ENCODE measurements at regions not wholly inside any gene's neighbourhood (a gene's known extent, or its start where the extent isn't known, plus 50 kb on each side); places are given as distances from the start of the nearest gene placed in this dataset.
A peak's percentile ranks its signal among the peaks of the same experiment; 100 is the strongest.
"Not testable (repeated sequence)": the region's sequence is repeated elsewhere in the genome, so short reads cannot be mapped to it uniquely, and the experiment has no call there.

DNA sequence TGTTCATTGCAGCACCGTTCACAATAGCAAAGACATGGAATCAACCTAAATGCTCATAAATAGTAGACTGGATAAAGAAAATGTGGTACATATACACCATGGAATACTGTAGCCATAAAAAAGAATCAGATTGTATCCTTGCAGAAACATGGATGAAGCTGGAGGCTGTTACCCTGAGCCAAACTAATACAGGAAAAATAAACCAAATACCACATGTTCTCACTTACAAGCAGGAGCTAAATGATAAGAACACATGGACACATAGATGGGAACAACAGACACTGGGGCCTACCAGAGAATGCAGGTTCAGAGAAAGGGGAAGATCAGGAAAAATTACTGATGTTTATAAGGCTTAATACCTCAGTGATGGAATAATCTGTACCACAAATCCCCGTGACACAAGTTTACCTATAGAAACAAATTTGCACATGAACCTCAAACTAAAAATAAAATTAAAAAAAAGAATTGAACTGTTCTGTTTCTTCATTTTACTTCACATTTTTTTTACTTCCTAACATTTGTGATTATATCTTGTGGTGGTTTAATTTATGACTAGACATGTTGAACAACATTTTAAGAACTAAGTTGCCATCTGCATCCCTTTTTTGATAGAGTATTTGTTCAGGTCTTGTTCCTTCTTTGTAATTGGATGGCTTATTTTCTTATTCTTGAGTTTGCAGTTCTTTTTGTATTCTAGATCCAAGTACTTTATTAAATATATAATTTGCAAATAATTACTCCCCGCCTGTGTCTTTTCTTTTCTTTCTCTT is 835.2 kb downstream of the FSCB start:
- DNase-seq: no peak

DNA sequence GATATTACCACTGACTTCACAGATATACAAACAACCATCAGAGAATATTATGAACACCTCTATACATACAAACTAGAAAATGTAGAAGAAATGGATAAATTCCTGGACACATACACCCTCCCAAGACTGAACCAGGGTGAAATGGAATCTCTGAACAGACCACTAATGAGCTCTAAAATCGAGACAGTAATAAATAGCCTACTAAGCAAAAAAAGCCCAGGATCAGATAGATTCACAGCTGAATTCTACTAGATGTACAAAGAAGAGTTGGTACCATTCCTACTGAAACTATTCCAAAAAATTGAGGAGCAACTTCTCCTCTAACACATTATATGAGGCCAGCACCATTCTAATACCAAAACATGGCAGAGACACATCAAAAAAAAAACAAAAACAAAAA is 837.7 kb downstream of the FSCB start:
- DNase-seq: no peak

DNA sequence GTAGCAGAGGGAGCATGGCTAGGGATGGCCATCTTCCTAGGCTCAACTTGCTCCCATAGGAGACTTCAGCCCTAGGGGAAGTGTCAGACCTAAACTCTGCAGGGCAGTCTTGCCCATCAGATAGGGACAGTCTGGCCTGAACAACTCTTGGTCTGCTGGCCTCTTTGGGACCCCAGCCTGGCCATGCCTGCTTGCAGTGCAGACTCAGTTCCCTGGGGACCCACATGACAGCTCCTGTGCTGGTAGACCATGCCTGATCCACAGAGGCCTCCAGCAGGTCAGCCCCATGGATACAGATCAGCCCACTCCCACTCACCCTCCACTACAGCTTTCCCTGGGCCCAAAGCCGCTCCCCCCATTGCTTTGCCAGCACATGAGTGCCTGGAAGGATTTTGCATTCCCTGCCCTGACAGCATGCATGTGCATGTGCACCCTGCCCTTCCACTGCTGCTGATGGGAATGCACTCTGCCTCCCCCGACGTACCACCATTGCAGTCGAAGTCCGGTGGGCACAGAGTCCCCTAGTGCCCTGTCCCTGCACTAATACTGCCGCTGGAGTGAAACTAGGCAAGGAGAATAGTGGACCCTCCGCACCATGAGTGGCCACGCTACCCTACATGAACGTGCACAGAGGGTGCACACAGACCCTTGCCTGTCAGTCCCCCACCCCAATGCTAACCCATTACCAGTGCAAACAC is 841.4 kb downstream of the FSCB start:
- no peak for DNase-seq

DNA sequence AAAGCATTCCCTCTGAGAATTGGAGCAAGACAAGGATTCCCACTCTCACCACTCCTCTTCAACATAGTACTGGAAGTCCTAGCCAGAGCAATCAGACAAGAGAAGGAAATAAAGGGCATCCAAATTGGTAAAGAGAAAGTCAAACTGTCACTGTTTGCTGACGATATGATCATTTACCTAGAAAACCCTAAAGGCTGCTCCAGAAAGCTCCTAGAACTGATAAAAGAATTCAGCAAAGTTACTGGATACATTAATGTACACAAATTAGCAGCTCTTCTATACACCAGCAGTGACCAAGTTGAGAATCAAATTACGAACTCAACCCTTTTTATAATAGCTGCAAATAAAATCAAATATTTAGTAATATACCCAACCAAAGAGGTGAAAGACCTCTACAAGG is 851.9 kb downstream of the FSCB start:
- not testable (repeated sequence) for DNase-seq

DNA sequence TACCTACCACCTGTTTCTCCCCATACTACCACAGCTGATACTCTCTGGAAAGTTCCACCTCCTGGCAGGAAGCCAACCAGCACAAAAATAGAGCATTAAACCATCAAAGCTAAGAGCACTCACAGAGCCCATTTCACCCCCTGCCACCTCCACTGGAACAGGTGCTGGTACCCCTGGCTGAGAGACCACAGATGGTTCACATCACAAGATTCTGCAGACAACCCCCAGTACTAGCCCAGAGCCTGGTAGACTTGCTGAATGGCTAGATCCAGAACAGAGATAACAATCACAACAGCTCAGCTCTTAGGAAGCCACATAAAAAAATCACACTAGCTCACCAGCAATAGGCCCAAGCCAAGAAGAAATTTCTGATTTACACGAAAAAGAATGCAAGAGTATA is 855.2 kb downstream of the FSCB start:
- no peak for DNase-seq

DNA sequence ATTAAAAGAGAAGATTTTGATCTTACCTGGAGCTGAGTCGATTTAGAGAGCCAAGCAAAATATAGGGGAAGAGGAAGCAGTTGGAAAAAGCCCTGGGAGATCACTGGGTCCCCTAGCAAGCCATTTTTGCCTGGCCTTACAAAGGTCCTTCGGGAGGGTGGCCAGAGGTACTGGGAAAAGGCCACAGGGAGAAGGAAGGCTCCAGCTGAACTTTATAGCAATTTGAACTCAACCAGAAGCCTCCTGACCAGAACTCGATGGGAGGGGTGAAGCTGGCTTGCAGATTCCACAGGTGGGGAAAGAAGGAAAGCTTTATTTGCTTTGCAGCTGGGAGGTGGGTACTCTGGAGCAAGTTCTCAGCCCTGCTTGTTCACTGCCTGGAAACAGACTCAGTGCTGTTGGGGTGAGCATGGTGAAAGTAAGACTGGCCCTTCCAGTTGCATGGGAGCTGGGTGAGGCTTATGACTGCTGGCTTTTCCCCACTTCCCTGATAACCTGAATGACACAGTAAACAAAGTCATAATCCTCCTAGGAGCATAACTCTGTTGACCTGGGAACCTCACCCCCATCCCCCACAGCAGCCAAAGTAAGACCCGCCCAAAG is 855.8 kb downstream of the FSCB start:
- DNase-seq: no peak

DNA sequence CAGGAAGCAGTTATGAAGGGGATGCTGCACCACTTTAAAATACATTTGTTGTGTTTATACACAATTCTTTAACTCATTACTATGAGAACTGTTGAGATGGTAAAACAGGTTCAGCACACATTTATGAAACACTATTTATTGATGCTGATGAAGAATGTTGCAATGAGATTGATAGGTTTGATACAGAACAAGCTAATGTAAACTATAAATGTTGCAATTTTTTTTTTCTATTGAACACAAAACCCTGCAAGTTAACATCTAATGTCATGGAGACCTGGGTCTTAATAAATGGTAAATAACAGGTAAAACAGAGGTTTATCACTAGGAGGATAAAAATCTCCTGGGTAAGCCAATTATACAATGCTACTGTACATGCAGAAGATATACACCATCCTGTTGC is 857.6 kb downstream of the FSCB start:
- DNase-seq: no peak

DNA sequence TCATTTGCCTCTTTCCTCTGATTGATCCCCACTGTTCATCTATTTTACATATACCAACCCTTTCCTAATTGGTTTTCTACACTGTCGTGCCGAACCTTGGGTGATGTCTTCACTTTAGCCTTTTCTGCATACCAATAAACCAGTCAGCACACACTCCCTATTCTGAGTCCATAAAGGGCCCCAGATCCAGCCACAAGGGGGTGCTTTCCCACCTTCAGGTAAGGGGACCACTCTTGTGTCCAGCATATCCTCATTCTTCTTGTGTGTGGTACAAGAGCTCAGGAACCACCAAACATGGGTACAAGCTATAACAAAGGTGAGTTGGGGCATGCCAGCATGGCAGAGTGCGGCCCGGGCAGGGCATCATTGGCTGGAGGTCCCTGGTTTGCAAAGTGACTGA is 859.8 kb downstream of the FSCB start:
- DNase-seq: no peak

DNA sequence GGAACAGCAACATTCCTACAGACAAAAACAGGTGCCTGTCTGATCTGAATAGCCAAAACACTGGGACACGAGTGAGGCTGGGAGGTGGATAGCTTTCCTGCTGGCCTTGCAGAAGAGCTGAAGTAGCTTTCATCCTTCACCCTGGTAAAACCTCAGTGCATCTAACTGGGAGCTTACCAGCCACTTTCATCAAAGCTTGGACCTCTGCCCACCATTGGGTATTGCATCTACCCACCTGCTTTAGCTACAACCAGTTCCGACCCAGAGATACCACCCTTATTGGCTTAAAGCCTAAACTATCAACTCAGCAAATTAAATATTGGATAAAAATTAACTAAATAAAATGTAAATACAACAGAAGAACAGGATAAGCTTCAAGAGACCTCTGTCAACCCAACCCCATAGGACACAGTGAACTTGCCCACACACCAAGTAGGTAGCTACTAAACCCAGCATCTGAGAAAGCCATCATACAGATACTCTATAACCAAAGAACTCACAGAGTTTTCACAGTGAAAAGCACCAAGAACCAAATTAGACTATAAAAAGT is 866.3 kb downstream of the FSCB start:
- DNase-seq: no peak

DNA sequence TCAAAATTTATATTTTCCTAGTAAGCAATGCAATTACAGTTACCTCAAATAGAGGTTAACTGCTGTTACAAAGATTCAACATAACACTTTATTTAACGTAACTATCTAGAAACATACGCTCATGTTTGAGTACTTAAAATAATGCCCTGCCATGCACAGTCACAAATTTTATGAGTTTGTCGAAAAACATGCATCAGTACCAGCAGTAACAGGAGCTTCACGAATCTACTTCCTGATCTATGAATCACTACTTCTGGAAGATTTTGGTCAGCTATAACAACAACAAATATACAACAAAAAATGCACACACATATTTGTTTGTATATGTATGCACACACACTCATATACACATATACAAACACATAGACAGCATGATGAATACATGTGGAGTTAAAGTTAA is 881.8 kb downstream of the FSCB start:
- no peak for DNase-seq

DNA sequence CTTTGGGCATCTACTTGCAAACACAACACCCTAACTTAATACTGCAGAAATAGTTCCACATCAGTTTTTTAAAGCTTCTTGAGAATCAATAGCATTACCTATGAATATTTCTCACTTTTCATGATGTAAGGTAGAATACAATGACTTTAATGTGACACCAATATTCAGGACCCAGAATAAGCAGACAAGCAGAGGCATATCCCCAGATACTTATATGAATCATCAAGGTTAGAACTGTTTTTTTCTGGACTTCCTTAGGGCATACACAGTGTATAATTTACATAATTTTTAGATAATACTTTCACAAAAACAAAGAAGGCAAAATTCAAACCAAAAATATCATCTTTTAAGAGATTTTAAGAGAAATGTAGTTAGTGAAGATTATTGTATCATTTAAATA is 885.8 kb downstream of the FSCB start:
- DNase-seq: no peak

DNA sequence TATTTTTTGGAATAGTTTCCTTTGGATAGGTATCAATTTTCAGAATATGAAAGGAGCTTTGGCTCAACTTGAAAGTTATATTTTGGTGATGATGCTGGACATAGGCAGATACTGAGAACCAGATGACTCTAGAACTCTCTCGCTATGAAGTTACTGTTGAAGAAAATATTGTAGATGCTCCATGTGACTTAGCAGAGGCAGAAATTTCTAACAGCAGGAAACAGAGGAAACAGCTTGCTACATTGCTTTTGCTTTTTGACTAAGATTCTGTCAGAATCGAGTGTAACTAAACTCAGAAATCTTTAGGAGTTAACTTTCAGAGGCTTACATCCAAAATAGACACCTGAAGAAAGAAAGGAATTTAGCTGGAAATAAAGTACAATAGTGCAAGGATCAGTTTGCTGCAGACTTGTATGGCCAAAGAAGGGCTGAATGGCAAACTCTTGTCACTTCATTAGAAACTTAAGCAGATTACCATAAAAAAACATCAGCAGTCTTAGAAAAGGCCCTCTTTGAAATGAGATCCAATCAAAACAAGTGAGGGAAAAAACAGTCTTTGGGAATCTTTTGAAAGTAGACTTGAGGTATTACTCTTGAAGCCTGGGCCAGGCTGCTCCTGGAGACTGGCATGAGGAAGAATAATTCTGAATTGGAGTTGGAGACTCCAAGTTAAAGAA is 911.8 kb downstream of the FSCB start:
- DNase-seq: no peak

DNA sequence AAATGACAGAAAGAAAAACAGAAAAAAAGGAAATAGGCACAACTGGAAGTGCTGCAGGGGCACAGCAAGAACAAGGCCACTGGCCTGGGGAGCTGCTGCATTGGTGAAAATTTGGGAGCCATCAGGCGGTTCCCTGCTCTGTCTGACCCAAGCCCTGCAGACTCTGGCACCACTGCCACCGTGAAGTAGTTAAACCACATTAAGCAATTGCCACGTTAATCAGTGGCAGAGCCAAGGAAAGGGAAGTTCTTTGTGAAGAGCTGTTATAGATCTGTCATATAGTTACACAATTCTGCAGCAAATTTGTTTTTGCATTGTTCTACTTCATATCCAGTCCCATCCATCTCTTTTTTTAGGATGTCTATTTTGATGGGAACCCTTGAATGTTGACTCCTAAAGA is 915.3 kb downstream of the FSCB start:
- DNase-seq: peak; percentile 89

DNA sequence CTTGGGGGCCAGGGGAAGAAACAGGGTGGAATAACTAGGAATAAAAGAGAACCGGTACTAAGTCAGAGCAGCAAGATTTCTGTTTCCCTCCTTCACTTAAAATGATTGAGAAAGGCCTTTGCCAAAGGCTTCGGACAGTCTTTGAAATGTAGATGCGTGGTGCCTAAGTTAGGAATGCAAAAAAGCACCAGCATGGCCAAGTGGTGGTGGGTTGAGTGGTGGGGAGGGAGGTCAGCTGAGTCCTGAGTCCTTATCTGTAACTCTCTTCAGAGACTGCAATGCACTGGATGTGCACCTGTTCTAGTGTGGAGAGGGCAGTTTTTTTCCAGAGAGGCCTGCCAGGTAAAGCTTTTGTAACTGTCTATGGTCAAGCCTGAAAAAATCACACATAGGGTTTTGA is 919.9 kb downstream of the FSCB start:
- DNase-seq: no peak

DNA sequence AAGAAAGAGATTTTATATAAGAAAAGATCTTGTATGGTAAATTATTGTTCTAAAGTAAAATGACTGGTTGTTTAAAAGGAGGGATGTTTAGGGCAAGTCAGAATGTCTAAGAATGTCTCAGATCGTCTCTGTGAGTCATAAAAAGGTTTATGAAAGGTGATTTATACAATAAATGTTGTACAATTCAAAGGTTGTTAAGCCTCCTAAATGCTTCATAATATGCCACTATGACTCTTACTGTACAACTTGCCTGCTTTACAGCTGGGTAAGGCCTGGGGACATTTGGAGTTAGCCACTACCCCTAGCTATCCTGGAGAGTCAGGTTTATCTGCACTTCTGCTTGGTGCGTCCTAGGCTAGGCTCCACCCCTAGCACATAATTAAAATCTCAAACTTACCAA is 927.4 kb downstream of the FSCB start:
- DNase-seq: no peak

DNA sequence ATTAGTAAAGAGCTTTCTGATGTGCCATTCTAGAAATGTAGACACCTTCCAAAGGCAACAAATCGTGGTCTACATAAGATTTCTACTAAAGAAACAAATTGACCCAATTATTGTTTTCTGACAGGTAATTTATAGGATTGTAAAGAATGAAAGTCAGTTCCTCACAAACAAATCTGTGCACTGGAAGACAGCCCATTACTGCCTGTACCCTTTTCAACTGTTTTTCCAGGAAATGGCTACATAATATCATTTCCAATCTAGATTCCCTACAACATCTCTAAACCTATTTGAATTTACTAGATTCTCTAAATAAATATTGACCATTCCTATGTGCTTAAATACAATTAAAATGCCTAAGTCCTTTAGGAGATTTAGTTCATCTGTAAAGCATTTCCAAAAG is 939.1 kb downstream of the FSCB start:
- DNase-seq: no peak

DNA sequence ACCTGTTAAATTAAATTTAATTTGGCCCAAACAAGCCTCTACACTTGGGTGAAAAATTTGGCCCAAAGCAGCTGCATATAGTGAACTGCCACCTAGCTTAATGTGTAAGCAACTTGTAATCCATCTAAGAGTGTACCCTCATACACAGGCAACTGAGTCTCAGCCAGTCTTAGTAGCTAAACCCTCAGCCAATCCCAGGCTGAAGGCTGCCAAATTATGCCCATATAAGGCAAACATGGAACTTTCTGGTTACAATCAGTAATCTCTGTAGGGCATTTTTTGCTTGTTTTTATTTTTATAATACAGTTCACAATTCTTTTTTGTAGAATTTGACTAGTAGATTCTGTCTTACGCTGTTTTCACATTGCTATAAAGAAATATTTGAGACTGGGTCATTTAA is 958.7 kb downstream of the FSCB start:
- no peak for DNase-seq

DNA sequence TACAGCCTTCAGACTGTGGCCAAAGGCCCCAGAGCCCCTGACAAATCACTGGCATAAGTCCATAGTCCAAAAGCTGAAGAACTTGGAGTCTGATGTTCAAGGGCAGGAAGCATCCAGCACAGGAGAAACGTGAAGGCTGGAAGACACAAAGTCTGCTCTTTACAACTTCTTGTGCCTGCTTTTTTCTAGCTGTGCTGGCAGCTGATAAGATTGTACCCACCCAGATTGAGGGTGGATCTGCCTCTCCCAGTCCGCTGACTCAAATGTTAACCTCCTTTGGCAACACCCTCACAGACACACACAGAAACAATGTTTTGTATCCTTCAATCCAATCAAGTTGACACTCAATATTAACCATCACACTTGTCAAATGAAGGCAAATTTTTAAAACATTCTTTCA is 959.5 kb downstream of the FSCB start:
- not testable (repeated sequence) for DNase-seq

DNA sequence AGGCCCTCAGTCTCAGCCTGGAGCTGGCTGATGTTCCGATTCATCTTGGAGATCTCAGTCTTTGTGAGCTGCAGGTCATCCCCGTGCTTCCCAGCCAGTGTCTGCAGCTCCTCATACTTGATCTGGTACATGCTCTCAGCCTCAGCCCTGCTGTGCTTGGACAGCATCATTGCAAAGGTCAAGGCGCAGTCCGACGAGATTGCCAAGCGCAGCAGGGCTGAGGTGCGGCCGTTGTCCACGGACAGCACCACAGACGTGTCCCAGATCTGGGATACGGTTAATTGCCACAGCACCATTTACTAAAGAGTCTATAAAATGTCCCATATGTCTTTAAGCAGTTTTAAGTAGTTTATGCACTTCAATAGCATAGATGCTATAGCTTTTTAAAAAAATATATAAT is 965.7 kb downstream of the FSCB start:
- no peak for DNase-seq

DNA sequence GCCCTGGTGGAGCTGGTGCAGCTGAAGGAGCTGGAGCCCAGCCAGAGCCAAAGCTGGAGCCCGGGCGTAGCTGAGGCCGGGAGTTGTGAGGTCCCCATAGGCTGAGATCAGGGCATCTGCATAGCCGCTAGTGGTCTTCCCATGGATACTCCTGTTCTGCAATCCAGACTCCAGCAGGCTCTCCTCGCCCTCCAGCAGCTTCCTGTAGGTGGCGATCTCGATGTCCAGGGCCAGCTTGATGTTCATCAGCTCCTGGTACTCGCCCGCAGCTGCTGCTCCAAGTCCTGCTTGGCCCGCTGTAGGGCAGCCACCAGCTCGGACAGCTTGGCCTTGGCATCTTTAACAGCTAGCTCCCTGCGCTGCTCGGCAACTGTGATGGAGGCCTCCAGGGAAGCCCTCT is 966.1 kb downstream of the FSCB start:
- DNase-seq: no peak

DNA sequence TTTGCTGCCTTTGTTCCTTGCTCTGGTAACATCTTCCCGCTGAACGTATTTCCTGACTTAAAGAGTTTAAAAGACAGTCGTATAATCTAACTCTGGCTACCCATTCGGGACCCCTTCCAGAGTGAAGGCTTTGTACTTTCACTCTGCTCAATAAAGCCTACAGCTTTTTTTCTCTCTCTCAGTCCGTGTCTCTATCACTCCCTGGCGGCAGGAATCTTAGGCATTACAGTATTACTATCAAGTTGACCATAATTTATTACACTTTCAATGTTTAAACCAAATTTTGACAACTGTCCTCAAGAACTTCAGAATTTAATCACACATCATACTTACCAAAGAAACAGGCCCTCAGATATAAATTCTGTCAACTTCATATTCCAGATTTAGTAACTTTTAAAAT is 967.9 kb downstream of the FSCB start:
- no peak for DNase-seq

DNA sequence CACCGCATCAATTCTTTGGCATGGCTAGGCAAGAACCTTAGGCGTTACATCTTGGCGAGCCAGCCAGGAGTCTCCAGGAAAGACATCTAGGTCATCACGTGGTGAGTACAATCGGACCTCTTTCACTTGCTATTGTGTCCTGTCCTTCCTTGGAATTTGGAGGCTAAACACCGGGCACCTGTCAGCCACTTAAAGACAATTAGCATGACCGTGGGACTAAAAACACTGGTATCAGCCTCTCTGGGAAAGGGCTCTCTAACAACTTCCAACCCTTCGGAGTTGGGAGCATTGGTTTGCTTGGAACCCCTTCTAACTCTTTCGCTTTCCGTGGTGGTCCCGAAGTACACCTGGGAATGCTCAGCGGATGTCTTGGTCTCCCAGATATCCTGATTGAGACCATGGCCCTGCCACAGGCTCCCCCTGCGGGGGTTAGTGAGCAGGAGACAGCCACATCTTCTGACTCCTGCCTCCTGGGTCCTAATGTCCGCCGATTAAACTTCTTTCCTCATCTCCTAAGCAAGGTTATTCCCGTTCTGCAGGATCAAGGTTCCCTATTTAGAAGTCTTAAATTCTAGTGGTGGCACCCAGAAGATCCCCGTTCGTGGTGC is 971.7 kb downstream of the FSCB start:
- no peak for DNase-seq

DNA sequence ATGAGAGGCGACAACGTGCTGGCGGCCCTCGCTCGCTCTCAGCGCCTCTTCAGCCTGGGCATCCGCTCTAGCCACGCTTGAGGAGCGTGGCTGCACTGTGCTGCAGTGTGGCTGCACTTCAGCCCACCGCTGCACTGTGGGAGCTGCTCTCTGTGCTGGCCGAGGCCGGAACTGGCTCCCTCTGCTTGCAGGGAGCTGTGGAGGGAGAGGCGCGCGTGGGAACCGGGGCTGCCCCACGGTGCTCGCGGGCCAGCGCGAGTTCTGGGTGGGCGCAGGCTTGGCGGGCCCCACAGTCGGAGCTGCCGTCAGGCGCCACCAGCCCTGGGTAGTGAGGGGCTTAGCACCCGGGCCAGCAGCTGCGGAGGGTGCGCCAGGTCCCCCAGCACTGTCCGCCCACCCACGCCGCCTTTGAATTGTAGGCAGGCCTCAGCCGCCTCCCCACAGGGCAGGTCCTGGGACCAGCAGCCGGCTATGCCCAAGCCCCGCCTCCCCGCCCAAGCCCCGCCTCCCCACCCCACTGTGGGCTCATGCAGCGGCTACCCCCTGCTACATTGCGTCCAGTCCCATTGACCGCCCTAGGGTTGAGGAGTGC is 974.2 kb downstream of the FSCB start:
- no peak for DNase-seq

All from MV-4-11 (cell line).